ENCODE measurements at regions not wholly inside any gene's neighbourhood (a gene's known extent, or its start where the extent isn't known, plus 50 kb on each side); places are given as distances from the start of the nearest gene placed in this dataset.
A peak's percentile ranks its signal among the peaks of the same experiment; 100 is the strongest.

- DNase-seq (ENCODE audit: low read depth), result no peak
- H3K4me3 ChIP-seq (ENCODE audit: low read depth, low read length), result peak overlapping the region; percentile 47
Observed at GRCh38 chr13:94968757-94969086, 256.4 kb upstream of the SOX21 start.

- no peak for DNase-seq (ENCODE audit: low read depth)
- H3K4me3 ChIP-seq (ENCODE audit: low read depth, low read length), result peak overlapping the region; percentile 47
Observed at GRCh38 chr13:94968040-94968756, 255.9 kb upstream of the SOX21 start.

DNA sequence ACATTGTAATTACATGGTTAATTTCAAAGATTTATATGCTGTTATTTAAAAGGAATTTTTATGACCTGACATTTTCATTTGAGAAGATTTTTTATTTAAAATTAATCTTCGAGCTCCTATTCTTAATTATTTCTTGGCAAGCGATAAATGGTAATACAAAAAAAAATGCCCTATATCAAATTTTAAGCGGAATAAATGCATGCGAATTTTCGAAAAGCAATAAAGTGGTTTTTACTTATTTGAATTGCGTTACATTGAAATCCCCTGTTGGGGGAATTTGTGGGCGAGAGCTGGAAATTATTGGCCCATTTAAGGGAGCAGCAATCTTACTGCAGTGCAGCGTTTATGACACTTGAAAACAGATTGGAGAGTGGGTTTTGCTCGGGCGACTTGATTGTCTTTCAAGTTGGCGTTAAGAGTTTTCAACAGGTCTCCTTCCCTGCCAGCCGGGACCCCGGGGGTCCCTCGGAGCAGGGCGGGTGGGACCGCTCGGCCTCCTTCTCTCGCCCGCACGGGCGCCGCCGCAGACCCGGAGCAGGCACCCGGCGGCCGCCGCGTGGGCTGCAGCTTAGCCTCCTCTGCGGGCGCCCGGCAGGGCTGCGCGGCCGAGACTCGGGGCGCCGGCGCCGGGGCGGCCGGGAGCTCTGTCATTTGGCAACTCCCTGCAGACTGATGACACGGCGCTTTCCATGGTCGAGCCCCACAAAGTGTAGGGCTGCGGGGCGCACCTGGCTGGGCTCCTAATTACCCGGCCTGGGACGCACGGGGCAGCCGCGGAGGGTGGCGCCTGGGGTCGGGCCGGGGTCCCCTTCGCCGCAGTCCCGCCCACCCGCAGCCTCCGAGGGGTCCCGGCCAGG lies 255.1 kb upstream of the SOX21 start:
- peak overlapping the region; percentile 47 for H3K4me3 ChIP-seq (ENCODE audit: low read depth, low read length)
- DNase-seq (ENCODE audit: low read depth), result no peak

DNA sequence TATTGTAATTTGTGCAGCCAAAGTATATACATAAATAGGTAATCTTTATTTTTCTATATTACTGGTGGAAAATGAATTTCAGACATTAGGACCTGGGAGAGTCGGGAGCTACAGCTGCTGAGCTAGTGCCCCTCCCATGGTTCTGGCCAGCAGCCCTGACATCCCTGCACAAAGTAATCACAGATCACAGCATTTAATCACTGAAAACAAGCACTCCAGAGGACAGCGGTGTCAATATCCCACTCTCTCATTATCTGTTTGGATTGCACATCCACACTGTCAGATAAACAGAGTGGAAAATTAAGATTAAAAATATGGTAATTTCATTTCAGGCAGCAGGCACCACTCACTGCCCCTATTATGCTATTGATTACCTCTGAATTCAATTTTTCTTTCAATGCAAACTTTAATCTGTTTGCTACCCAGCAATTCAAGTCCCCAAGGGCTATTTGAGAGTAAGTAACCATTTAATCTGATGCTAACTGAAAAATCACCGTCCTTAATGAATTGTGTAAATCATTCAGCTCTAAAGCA lies 254.1 kb upstream of the SOX21 start:
- no peak for DNase-seq (ENCODE audit: low read depth)
- H3K4me3 ChIP-seq (ENCODE audit: low read depth, low read length), result no peak overlapping the region

DNA sequence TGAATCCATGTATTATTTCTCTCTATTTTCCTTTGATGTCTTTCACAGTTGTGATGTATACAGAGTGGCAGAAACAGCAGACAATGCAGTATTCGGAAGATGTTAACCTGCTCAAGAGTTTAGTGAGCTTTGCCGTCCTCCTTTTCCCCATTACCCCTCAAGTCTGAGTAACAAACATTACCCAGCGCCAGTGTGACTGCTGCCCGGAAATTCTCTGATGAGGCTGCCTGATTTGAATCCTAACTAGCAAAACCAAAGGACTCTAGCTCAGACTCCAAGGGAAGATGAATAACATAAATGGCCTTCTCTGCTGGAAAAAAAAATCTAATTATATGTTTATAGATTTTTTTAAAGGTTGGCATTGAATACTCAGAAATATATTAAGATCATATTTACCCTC lies 247.3 kb upstream of the SOX21 start:
- H3K4me3 ChIP-seq (ENCODE audit: low read depth, low read length), result no peak overlapping the region
- no peak for DNase-seq (ENCODE audit: low read depth)

- no peak overlapping the region for H3K4me3 ChIP-seq (ENCODE audit: low read depth, low read length)
- no peak for DNase-seq (ENCODE audit: low read depth)
Observed at GRCh38 chr13:94956417-94957110, 244.2 kb upstream of the SOX21 start.

DNA sequence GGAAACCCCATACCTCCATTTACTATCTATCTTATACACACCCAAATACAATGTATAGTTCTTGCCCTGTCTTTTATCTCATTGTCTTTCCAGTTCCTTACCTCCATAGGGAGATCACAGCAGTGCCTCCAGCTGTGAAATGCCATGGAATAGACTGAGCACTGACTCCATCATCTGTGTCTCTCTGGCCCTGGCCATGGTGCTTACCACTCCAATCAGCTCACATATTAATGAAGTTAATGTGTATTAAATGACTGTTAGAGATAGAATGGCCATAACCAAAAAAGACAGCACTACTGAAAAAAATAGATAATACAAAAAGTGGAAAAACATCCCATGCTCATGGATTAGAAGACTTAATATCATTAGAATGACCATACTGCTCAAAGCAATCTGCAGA lies 240.4 kb upstream of the SOX21 start:
- DNase-seq (ENCODE audit: low read depth), result no peak
- H3K4me3 ChIP-seq (ENCODE audit: low read depth, low read length), result no peak overlapping the region

GRCh38 chr13:94950303-94950702 lies 238.0 kb upstream of the SOX21 start:
- DNase-seq (ENCODE audit: low read depth), result no peak

DNA sequence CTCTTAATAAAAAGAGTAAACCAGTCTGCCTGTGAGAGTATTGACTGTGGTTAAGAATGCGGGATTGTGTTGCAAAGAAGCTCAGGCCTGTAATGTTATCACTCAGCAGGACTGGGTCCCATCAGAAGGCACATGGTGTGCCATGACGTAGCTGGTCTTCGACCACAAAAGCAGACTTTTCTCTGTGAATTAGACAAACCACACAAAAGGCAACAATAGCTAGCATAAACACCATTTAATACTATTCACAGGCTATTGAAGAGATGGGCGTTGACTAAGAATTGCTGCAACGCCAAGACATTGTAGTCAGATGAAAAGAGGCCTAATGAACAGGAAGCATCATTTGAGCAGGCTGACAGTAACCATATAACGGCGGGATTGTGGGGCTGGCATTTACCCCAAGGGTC lies 235.6 kb upstream of the SOX21 start:
- no peak for DNase-seq (ENCODE audit: low read depth)
- no peak overlapping the region for H3K4me3 ChIP-seq (ENCODE audit: low read depth, low read length)

More at GRCh38 chr13:94950303-94950702, 238.0 kb upstream of the SOX21 start:
- H3K4me3 ChIP-seq (ENCODE audit: low read depth, low read length), result no peak overlapping the region

DNA sequence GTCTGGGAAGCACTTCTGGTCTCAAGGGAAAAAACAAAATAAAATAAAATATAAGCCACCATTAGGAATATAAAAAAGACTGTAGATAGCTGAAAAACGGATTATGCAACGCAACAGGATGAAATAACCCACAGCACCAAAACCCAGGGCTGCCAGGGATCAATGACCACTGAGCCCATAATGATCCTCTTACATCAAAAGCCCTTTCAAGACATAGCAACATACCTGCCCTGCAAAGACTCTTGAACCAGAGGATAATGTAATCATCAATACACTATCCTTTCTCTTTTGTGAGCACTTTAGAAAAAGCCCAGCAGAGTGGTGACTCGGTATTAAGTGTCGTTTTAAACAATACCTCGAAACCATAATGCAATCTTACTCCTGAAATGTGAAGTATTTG lies 235.0 kb upstream of the SOX21 start:
- no peak for DNase-seq (ENCODE audit: low read depth)
- no peak overlapping the region for H3K4me3 ChIP-seq (ENCODE audit: low read depth, low read length)

DNA sequence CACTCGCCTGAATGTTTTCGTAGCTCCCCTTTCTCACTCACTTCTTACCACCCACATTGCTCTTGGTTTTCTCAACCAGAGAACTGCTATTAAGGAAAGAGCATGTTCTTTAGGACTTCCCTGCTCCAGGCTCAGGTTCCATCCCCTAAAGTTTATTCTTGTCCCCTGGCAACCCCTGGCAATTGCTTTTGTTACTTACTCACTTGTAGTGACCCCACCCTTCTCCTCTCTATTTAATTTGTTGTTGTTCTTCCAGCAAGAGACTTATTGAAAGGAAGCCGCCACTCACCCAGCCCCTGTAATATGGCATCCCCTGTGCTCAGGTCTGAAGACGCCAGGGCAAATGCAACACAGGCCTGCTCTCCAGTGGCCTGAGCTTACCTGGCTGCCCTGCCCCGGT lies 233.7 kb upstream of the SOX21 start:
- DNase-seq (ENCODE audit: low read depth), result no peak
- no peak overlapping the region for H3K4me3 ChIP-seq (ENCODE audit: low read depth, low read length)

GRCh38 chr13:94938124-94938523 lies 225.8 kb upstream of the SOX21 start:
- H3K4me3 ChIP-seq (ENCODE audit: low read depth, low read length), result no peak overlapping the region
- no peak for DNase-seq (ENCODE audit: low read depth)

DNA sequence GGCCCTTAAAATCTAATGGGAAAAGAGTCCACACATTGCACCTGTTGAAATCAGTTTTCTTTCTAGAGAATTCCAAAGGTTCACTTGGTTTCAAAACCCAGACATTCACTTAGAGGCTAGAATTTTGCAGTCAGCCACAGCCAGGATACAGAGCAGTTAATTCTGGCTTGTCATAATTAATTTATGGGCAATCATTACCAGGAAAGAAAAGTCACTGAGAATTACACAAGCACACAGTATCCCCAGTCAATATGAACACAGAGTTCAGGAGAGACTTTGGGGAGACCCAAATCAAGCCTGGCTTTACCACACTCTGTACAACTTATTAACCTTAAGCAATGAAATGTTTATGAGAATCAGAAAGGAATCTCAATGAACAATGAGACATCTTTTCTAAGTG lies 224.3 kb upstream of the SOX21 start:
- H3K4me3 ChIP-seq (ENCODE audit: low read depth, low read length), result no peak overlapping the region

DNA sequence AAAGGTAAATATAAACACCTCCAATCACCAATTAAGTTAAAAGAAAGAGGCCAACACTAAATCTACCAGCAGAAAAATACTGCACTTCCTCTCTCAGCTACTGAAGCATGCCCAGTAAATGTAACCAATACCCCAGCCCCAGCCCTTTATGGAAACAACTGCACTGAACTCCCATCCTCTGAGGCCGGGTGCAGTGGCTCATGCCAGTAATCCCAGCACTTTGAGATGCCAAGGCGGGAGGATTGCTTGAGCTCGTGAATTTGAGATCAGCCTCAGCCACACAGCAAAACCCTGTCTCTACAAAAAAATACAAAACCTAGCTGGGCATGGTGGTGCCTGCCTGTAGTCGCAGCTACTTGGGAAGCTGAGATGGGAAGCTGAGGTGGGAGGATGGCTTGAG lies 221.6 kb upstream of the SOX21 start:
- no peak for DNase-seq (ENCODE audit: low read depth)
- no peak overlapping the region for H3K4me3 ChIP-seq (ENCODE audit: low read depth, low read length)

More for the DNA sequence above, 224.3 kb upstream of the SOX21 start:
- DNase-seq (ENCODE audit: low read depth), result no peak

GRCh38 chr13:94933230-94933751 lies 220.9 kb upstream of the SOX21 start:
- H3K4me3 ChIP-seq (ENCODE audit: low read depth, low read length), result no peak overlapping the region
- DNase-seq (ENCODE audit: low read depth), result no peak

DNA sequence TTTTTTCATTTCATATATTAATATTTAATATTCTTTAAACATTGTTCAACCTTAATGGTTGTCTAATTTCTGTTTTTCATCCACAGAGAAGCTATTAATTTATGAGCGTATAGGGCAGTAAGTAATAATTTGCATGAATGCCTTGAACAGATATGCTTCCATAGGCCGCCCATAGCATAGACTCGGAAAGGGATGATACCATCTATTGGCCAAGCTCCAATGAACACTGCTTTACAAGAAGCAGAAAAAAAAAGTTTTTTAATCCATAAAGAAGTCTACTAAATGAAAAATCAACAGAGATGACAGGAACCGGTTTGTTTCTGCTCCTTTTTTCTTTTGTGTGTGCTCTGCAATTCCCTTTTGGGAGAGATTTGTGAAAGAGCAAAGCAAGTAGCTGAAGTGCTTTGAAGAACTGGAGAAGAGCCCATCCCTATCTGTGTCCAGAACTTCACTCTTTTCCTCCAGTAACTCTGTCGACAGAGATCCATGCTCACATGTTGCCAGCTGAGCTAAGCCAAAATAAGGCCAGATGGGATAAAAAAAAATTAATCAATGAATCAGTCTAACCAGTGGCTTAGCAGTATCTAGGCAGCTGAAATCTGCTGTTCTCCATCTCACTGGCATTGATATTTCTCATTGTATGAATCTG lies 215.9 kb upstream of the SOX21 start:
- no peak for DNase-seq (ENCODE audit: low read depth)

DNA sequence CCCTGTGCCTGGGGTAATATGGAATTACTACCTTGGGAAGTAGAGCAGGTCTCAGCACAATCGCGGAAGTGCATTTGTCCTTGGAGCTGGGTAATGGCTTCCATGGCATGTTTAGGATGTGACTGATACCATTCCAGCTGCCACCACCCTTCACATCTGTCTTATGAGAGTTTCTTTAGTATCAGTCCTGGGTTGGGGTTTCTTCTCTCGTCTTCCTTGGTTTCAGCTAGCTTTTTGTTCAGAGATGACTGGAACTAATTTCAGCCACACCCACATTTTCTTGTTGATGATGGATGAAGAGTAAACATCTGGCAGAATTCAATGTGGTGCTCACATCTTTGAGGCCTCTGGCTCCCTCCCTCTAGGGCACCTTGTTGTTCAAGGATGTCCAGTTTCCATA lies 212.9 kb upstream of the SOX21 start:
- H3K4me3 ChIP-seq (ENCODE audit: low read depth, low read length), result no peak overlapping the region
- no peak for DNase-seq (ENCODE audit: low read depth)

More for the DNA sequence above, 215.9 kb upstream of the SOX21 start:
- H3K4me3 ChIP-seq (ENCODE audit: low read depth, low read length), result no peak overlapping the region

GRCh38 chr13:94921181-94921580 lies 208.8 kb upstream of the SOX21 start:
- DNase-seq (ENCODE audit: low read depth), result no peak
- H3K4me3 ChIP-seq (ENCODE audit: low read depth, low read length), result no peak overlapping the region

DNA sequence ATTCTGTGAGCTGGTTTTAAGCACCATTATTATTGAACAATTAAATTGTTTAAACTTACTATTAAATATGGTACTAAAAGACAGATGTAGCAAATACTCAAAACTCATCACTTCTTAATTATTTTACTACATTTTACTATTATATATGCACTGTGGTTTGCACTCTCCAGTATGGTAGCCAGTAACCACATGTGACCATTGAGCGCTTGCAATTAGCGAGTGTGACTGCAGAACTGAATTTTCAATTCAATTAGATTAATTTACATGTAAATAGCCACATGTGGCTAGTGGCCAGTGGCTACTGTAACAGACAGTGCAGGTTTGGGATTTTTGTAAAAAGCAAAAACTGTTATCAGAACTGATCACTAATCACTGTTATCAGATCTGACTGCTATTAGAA lies 208.2 kb upstream of the SOX21 start:
- H3K4me3 ChIP-seq (ENCODE audit: low read depth, low read length), result no peak overlapping the region
- DNase-seq (ENCODE audit: low read depth), result no peak
